Endothelial cell of umbilical vein (primary cell): ENCODE measurements at regions not wholly inside any gene's neighbourhood (a gene's known extent, or its start where the extent isn't known, plus 50 kb on each side); places are given as distances from the start of the nearest gene placed in this dataset.

Experiments used
- BruUV-seq: library from RNA; stranded (reverse); fragments of 400-500 nt; replicated peaks from 2 replicates; lab custom pipeline; 2021; lab: Mats Ljungman, UMichigan
- CTCF ChIA-PET: fragments of 300-600, 350-600 bp; sonication (Branson Sonifier 250); formaldehyde crosslinking; loops from one replicate; lab custom pipeline; 2021; ENCODE audit warnings: antibody characterized with exemption, inconsistent platforms; lab: Charles Lee
- POLR2A ChIA-PET: fragments of 300-600, 350-600 bp; sonication (Branson Sonifier 250); formaldehyde crosslinking; loops from one replicate; lab custom pipeline; 2021; ENCODE audit warnings: antibody characterized with exemption, inconsistent platforms; lab: Charles Lee
- DNase-seq: peaks from one replicate; pipeline ENCODE4 v3.0.0-alpha.2; 2011; ENCODE audit warnings: low read depth, low spot score
- FAIRE-seq: peaks from 2 replicates; lab custom pipeline; 2011; peaks lifted over from hg19 to GRCh38; lab: Jason Lieb, UNC
- H2AFZ ChIP-seq: 2 replicates; pipeline ENCODE4 v1.6.0; 2012; ENCODE audit warnings: low read depth, low read length, control low read depth, inconsistent platforms
- H3K27ac ChIP-seq: 2 replicates; pipeline ENCODE4 v1.5.1; 2011; ENCODE audit warnings: low read depth, mild to moderate bottlenecking, control low read depth, low read length, moderate library complexity; ENCODE audit not compliant: insufficient read depth
- H3K27me3 ChIP-seq, 2 experiments: 2 replicates each; pipeline versions ENCODE4 v1.6.0 to v1.6.1; 2011; ENCODE audit warnings: low read length in 2 of 2, mixed read lengths in 1 of 2; ENCODE audit not compliant: control insufficient read depth in 2 of 2, insufficient read depth in 2 of 2
- H3K36me3 ChIP-seq, 2 experiments: 2 replicates in 1 of 2; 3 replicates in 1 of 2; pipeline ENCODE4 v1.5.1; 2011; ENCODE audit warnings: low read length in 2 of 2, mild to moderate bottlenecking in 1 of 2, moderate library complexity in 1 of 2; ENCODE audit not compliant: control insufficient read depth in 2 of 2, insufficient read depth in 2 of 2; ENCODE audit errors: extremely low read depth in 1 of 2
- H3K4me1 ChIP-seq: 3 replicates; pipeline ENCODE4 v1.5.1; 2011; ENCODE audit warnings: mild to moderate bottlenecking, low read length; ENCODE audit not compliant: control insufficient read depth, insufficient read depth; ENCODE audit errors: extremely low read depth
- H3K4me2 ChIP-seq: 2 replicates; pipeline ENCODE4 v1.6.1; 2011; ENCODE audit warnings: low read length, control low read depth, mixed read lengths; ENCODE audit not compliant: insufficient read depth
- H3K4me3 ChIP-seq, 3 experiments: fragments of 200-600 bp in 1 of 3; sonication (generic), shearing (Covaris generic) in 1 of 3; replicated peaks in 1 of 3; 2 replicates each; pipeline ENCODE4 v1.5.1; 2011 to 2016; ENCODE audit warnings: control low read depth in 3 of 3, low read length in 3 of 3, mild to moderate bottlenecking in 2 of 3, inconsistent platforms in 1 of 3, low read depth in 1 of 3, moderate library complexity in 1 of 3; ENCODE audit not compliant: insufficient read depth in 1 of 3
- H3K79me2 ChIP-seq: 2 replicates; pipeline ENCODE4 v1.6.0; 2012; ENCODE audit warnings: low read length, inconsistent platforms; ENCODE audit not compliant: control insufficient read depth, insufficient read depth
- H3K9ac ChIP-seq: replicated peaks from 2 replicates; pipeline ENCODE3; 2011; ENCODE audit warnings: low read length, control low read depth; ENCODE audit not compliant: insufficient read depth; ENCODE audit errors: extremely low read depth
- H3K9me1 ChIP-seq: replicated peaks from 3 replicates; pipeline ENCODE4 v1.6.0; 2011; ENCODE audit warnings: mild to moderate bottlenecking, low read length; ENCODE audit not compliant: control insufficient read depth, insufficient read depth; ENCODE audit errors: extremely low read depth
- H3K9me3 ChIP-seq: replicated peaks from 2 replicates; pipeline ENCODE4 v1.5.1; 2012; ENCODE audit warnings: low read length, inconsistent platforms; ENCODE audit not compliant: control insufficient read depth, insufficient read depth
- H4K20me1 ChIP-seq: replicated peaks from 2 replicates; pipeline ENCODE3; 2011; ENCODE audit warnings: mild to moderate bottlenecking, low read length; ENCODE audit not compliant: control insufficient read depth, insufficient read depth; ENCODE audit errors: extremely low read depth
- EZH2 ChIP-seq: IDR thresholded peaks from 2 replicates; pipeline ENCODE4 v1.6.1; 2012; ENCODE audit warnings: borderline replicate concordance, low read depth, mild to moderate bottlenecking, moderate library complexity, low read length, inconsistent platforms; ENCODE audit not compliant: severe bottlenecking
- FOS ChIP-seq: IDR thresholded peaks from 2 replicates; pipeline ENCODE4 v1.6.1; 2011; ENCODE audit warnings: mild to moderate bottlenecking, low read length, moderate library complexity, borderline replicate concordance; ENCODE audit not compliant: insufficient read depth
- GATA2 ChIP-seq: IDR thresholded peaks from 2 replicates; pipeline ENCODE4 v1.7.0; 2011; ENCODE audit warnings: low read depth, mild to moderate bottlenecking, moderate library complexity, mixed read lengths, low read length; ENCODE audit not compliant: insufficient read length, insufficient read depth
- JUN ChIP-seq: IDR thresholded peaks from 2 replicates; pipeline ENCODE4 v1.6.1; 2011; ENCODE audit warnings: borderline replicate concordance, low read depth; ENCODE audit not compliant: insufficient read length, insufficient read depth
- MYC ChIP-seq: IDR thresholded peaks from one replicate; pipeline ENCODE4 v1.6.1; 2011; ENCODE audit warnings: mild to moderate bottlenecking, low read depth, low read length
- POLR2A ChIP-seq: IDR thresholded peaks from 2 replicates; pipeline ENCODE4 v1.6.1; 2012; ENCODE audit warnings: low read depth, mild to moderate bottlenecking, control low read depth, low read length
- POLR2AphosphoS5 ChIP-seq: IDR thresholded peaks from 2 replicates; pipeline ENCODE4 v1.6.1; 2012; ENCODE audit warnings: low read depth, mild to moderate bottlenecking, control low read depth, low read length, moderate library complexity; ENCODE audit not compliant: insufficient read depth
- dilution Hi-C: fragments of 300-500 bp; cut with MboI; formaldehyde crosslinking; loops from one replicate; pipeline ENCODE4 v1.15.0; 2019; ENCODE audit warnings: low sequenced_read_pairs; ENCODE audit not compliant: extremely low pct_ligation_motif_present
- intact Hi-C: fragments of 100-400 bp; cut with micrococcal nuclease; formaldehyde crosslinking; loops from one replicate; pipeline ENCODE4 v1.10.0; 2022
- TF ChIP-seq, protein P1 (sequence below): IDR thresholded peaks from 2 replicates; pipeline ENCODE4 v1.6.1; 2011; ENCODE audit not compliant: insufficient read depth, insufficient read length
- TF ChIP-seq, protein P2 (sequence below), 2 donors: IDR thresholded peaks; 1 replicate in 1 of 2; 2 replicates in 1 of 2; pipeline ENCODE4 v1.5.1; 2011; ENCODE audit warnings: low read length in 2 of 2, mild to moderate bottlenecking in 2 of 2, moderate library complexity in 2 of 2, control low read depth in 1 of 2, inconsistent platforms in 1 of 2, low read depth in 1 of 2; ENCODE audit not compliant: insufficient read depth in 1 of 2; ENCODE audit errors: extremely low read depth in 1 of 2

GRCh38 chr13:85974608-85975366 lies 175.6 kb upstream of the SLITRK6 start:
- POLR2A ChIA-PET: no interaction called here
- H3K4me3 ChIP-seq: no peak overlapping the region
- no peak overlapping the region for H3K9ac ChIP-seq
- no peak overlapping the region for H2AFZ ChIP-seq
- BruUV-seq: no TSS peak
- DNase-seq (no peak), FAIRE-seq (no peak)
- H3K27me3 ChIP-seq: no peaks in the 10 kb centered on the region
- no peak overlapping the region for H3K27ac ChIP-seq
- no peaks in the 10 kb centered on the region for H3K79me2 ChIP-seq
- no peak overlapping the region for H3K4me2 ChIP-seq
- no peaks in the 10 kb centered on the region for H3K9me1 ChIP-seq
- CTCF ChIA-PET: no interaction called here
- H3K4me1 ChIP-seq: peaks cover 2% of the 10 kb centered on the region
- intact Hi-C loops (no loop called here), dilution Hi-C loops (no loop called here)
- no peaks in the 10 kb centered on the region for H3K9me3 ChIP-seq
- no peak for TF ChIP-seq POLR2AphosphoS5
- TF ChIP-seq EZH2: no peak
- TF ChIP-seq, protein P1, sequence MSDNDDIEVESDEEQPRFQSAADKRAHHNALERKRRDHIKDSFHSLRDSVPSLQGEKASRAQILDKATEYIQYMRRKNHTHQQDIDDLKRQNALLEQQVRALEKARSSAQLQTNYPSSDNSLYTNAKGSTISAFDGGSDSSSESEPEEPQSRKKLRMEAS: no peak
- H3K36me3 ChIP-seq: no peaks in the 10 kb centered on the region
- H4K20me1 ChIP-seq: no peaks in the 10 kb centered on the region

GRCh38 chr13:85970727-85971126 lies 171.5 kb upstream of the SLITRK6 start:
- peaks cover 2% of the 10 kb centered on the region for H3K4me1 ChIP-seq
- no peaks in the 10 kb centered on the region for H3K9me3 ChIP-seq
- H3K9me1 ChIP-seq: no peaks in the 10 kb centered on the region
- FAIRE-seq: no peak
- no TSS peak for BruUV-seq
- H3K36me3 ChIP-seq: no peaks in the 10 kb centered on the region
- ChIA-PET POLR2A (no interaction called here), CTCF (no interaction called here)
- no peaks in the 10 kb centered on the region for H3K27me3 ChIP-seq
- no peaks in the 10 kb centered on the region for H3K79me2 ChIP-seq
- no peak overlapping the region for H3K9ac ChIP-seq
- intact Hi-C loops (no loop called here), dilution Hi-C loops (no loop called here)
- no peak for DNase-seq
- no peak overlapping the region for H3K27ac ChIP-seq
- no peak overlapping the region for H3K4me3 ChIP-seq
- TF ChIP-seq POLR2A (no peak), GATA2 (no peak), MYC (no peak), FOS (no peak), JUN (no peak), EZH2 (no peak), POLR2AphosphoS5 (no peak)
- TF ChIP-seq, protein P1: no peak
- TF ChIP-seq, protein P2, sequence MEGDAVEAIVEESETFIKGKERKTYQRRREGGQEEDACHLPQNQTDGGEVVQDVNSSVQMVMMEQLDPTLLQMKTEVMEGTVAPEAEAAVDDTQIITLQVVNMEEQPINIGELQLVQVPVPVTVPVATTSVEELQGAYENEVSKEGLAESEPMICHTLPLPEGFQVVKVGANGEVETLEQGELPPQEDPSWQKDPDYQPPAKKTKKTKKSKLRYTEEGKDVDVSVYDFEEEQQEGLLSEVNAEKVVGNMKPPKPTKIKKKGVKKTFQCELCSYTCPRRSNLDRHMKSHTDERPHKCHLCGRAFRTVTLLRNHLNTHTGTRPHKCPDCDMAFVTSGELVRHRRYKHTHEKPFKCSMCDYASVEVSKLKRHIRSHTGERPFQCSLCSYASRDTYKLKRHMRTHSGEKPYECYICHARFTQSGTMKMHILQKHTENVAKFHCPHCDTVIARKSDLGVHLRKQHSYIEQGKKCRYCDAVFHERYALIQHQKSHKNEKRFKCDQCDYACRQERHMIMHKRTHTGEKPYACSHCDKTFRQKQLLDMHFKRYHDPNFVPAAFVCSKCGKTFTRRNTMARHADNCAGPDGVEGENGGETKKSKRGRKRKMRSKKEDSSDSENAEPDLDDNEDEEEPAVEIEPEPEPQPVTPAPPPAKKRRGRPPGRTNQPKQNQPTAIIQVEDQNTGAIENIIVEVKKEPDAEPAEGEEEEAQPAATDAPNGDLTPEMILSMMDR (IDR thresholded peaks at IDR 0.05; ENCODE audit: extremely low read depth in 1 of 2, insufficient read depth in 1 of 2, low read depth in 1 of 2, low read length in 2 of 2): no peak
- no peak overlapping the region for H2AFZ ChIP-seq
- H3K4me2 ChIP-seq: no peak overlapping the region
- no peaks in the 10 kb centered on the region for H4K20me1 ChIP-seq
